CD14-positive monocyte (primary cell): ENCODE measurements at regions not wholly inside any gene's neighbourhood (a gene's known extent, or its start where the extent isn't known, plus 50 kb on each side); places are given as distances from the start of the nearest gene placed in this dataset.

Experiments used
- DNase-seq, 3 donors: peaks; one replicate each; pipeline ENCODE4 v3.0.0-alpha.2; 2011 to 2022
- H2AFZ ChIP-seq: 2 replicates; pipeline ENCODE4 v1.6.0; 2012; ENCODE audit warnings: mild to moderate bottlenecking, low read depth, low read length, inconsistent platforms; ENCODE audit not compliant: insufficient read depth, poor library complexity, severe bottlenecking
- H3K27ac ChIP-seq, 2 donors: 1 replicate in 1 of 2; 2 replicates in 1 of 2; pipeline ENCODE4 v1.5.1; 2012 to 2013; ENCODE audit warnings: low read length in 2 of 2, control low read depth in 1 of 2, inconsistent platforms in 1 of 2, low read depth in 1 of 2, mild to moderate bottlenecking in 1 of 2
- H3K27me3 ChIP-seq, 2 donors: one replicate each; pipeline versions ENCODE4 v1.6.0 to v1.6.1; 2011 to 2013; ENCODE audit warnings: low read length in 2 of 2; ENCODE audit not compliant: control insufficient read depth in 2 of 2, insufficient read depth in 2 of 2
- H3K36me3 ChIP-seq, 2 donors: replicated peaks in 1 of 2; 1 replicate in 1 of 2; 2 replicates in 1 of 2; pipeline versions ENCODE4 v1.5.1 to v1.6.1; 2012 to 2013; ENCODE audit warnings: low read length in 2 of 2, control low read depth in 1 of 2, inconsistent platforms in 1 of 2, mild to moderate bottlenecking in 1 of 2; ENCODE audit not compliant: insufficient read depth in 2 of 2, control insufficient read depth in 1 of 2
- H3K4me1 ChIP-seq, 2 donors: 1 replicate in 1 of 2; 2 replicates in 1 of 2; pipeline versions ENCODE4 v1.5.1 to v1.6.1; 2012 to 2013; ENCODE audit warnings: low read length in 2 of 2, control low read depth in 1 of 2, inconsistent platforms in 1 of 2, mild to moderate bottlenecking in 1 of 2, moderate library complexity in 1 of 2; ENCODE audit not compliant: insufficient read depth in 2 of 2, control insufficient read depth in 1 of 2
- H3K4me2 ChIP-seq: replicated peaks from 2 replicates; pipeline ENCODE3; 2012; ENCODE audit warnings: low read length, moderate library complexity, mild to moderate bottlenecking; ENCODE audit not compliant: poor library complexity, severe bottlenecking; ENCODE audit errors: extremely low read depth
- H3K4me3 ChIP-seq, 3 experiments: fragments of 200-600 bp in 1 of 3; sonication (generic) in 1 of 3; replicated peaks in 1 of 3; 1 replicate in 2 of 3; 2 replicates in 1 of 3; pipeline ENCODE4 v1.5.1; 2011 to 2013; ENCODE audit warnings: low read length in 3 of 3, mild to moderate bottlenecking in 3 of 3, control low read depth in 2 of 3, low read depth in 2 of 3, inconsistent platforms in 1 of 3, moderate library complexity in 1 of 3
- H3K79me2 ChIP-seq: 2 replicates; pipeline ENCODE4 v1.6.0; 2012; ENCODE audit warnings: mild to moderate bottlenecking, control low read depth, inconsistent platforms, low read length, moderate library complexity; ENCODE audit not compliant: insufficient read depth
- H3K9ac ChIP-seq: 2 replicates; pipeline ENCODE4 v1.6.0; 2017; ENCODE audit warnings: low read length, mild to moderate bottlenecking; ENCODE audit not compliant: insufficient read depth, poor library complexity, severe bottlenecking
- H3K9me3 ChIP-seq, 2 donors: replicated peaks in 1 of 2; 1 replicate in 1 of 2; 2 replicates in 1 of 2; pipeline versions ENCODE4 v1.5.1 to v1.6.1; 2012 to 2013; ENCODE audit warnings: low read length in 2 of 2, control low read depth in 1 of 2; ENCODE audit not compliant: control insufficient read depth in 1 of 2, insufficient read depth in 1 of 2
- H4K20me1 ChIP-seq: 2 replicates; pipeline ENCODE4 v1.6.0; 2012; ENCODE audit warnings: mild to moderate bottlenecking, low read length, control low read depth, moderate library complexity; ENCODE audit not compliant: insufficient read depth
- H3K27ac Mint-ChIP-seq, 7 donors: one replicate each; pipeline ENCODE4 v1.8.0; 2020; ENCODE audit warnings: mild to moderate bottlenecking in 7 of 7, mixed read lengths in 7 of 7, moderate library complexity in 6 of 7, inconsistent platforms in 2 of 7
- H3K27me3 Mint-ChIP-seq, 3 donors: one replicate each; pipeline ENCODE4 v1.8.0; 2021 to 2022; ENCODE audit warnings: low read depth in 3 of 3, mild to moderate bottlenecking in 3 of 3, mixed read lengths in 3 of 3, moderate library complexity in 3 of 3, inconsistent platforms in 1 of 3
- H3K36me3 Mint-ChIP-seq, 2 donors: one replicate each; pipeline ENCODE4 v1.8.0; 2020; ENCODE audit warnings: mixed read lengths in 2 of 2, inconsistent platforms in 1 of 2, mild to moderate bottlenecking in 1 of 2
- H3K4me1 Mint-ChIP-seq: one replicate; pipeline ENCODE4 v1.8.0; 2020; ENCODE audit warnings: mild to moderate bottlenecking, mixed read lengths
- H3K4me3 Mint-ChIP-seq, 2 donors: one replicate each; pipeline ENCODE4 v1.8.0; 2020; ENCODE audit warnings: mild to moderate bottlenecking in 2 of 2, mixed read lengths in 2 of 2, moderate library complexity in 1 of 2
- H3K9me3 Mint-ChIP-seq, 7 donors: one replicate each; pipeline ENCODE4 v1.8.0; 2020 to 2022; ENCODE audit warnings: mixed read lengths in 7 of 7, mild to moderate bottlenecking in 6 of 7, moderate library complexity in 6 of 7, inconsistent platforms in 2 of 7
- WGBS: methylation state at CpG from one replicate; pipeline ENCODE4 v1.1.5; 2013; ENCODE audit warnings: missing lambda C conversion rate; ENCODE audit not compliant: insufficient coverage; 5-methylcytosine and 5-hydroxymethylcytosine counted together
- intact Hi-C, 2 donors: fragments of 100-400 bp; cut with micrococcal nuclease; formaldehyde crosslinking; loops; one replicate each; pipeline versions ENCODE4 v1.15.0 to v1.15.1; 2023
- TF ChIP-seq, protein P1 (sequence below): fragments of 200-600 bp; IDR thresholded peaks from one replicate; pipeline ENCODE4 v1.8.0; 2022; ENCODE audit warnings: antibody characterized with exemption, mild to moderate bottlenecking

DNA sequence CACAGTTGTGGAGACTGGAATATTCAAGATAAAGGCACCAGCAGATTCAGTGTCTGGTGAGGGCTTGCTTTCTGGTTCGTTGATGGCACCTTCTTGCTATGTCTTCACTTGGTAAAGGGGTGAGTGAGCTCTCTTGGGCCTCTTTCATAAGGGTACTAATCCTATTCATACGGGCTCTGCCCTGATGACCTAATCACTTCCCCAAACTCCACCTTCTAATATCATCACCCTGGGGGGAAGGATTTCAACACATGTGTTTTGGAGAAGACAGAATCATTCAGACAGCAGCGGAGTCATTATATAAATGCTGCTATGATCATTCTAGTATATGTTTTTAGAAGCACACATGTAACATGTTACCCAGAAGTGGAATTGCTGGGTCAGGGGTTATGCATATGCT lies 295.3 kb upstream of the CTSO start:
- H2AFZ ChIP-seq, result no peak overlapping the region

DNA sequence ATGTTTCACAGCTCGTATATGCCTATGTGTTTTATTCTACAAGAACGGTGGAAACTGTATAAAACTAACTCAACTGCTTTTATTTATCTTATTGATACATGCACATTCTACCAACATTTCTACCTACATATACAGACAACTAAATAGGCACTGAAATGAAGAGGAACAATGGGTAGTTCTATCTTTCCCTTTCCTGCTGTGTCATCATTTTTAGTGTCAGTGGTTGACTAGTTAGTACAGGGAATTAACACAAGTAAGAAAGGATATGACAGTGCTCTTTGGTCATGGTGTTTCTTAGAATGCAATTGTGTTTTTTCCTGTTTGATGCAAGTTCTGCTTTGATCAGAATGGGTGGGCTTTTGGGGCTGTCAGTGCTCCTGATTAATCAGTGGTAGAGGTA lies 293.8 kb upstream of the CTSO start:
- H3K27me3 Mint-ChIP-seq, result no peaks in the 10 kb centered on the region
- Histone ChIP-seq H3K4me3 (no peak overlapping the region), H3K4me2 (no peak overlapping the region), H3K27ac (no peak overlapping the region), H3K36me3 (no peaks in the 10 kb centered on the region), H3K4me1 (no peaks in the 10 kb centered on the region), H3K79me2 (no peaks in the 10 kb centered on the region), H3K27me3 (no peaks in the 10 kb centered on the region), H3K9me3 (no peaks in the 10 kb centered on the region), H2AFZ (no peak overlapping the region), H4K20me1 (no peaks in the 10 kb centered on the region), H3K9ac (no peak overlapping the region)
- H3K4me1 Mint-ChIP-seq, result no peaks in the 10 kb centered on the region
- WGBS, result no CpG with 5 or more reads among the region's 2 CpGs
- H3K4me3 Mint-ChIP-seq, result no peak overlapping the region
- H3K36me3 Mint-ChIP-seq, result no peaks in the 10 kb centered on the region
- DNase-seq, result no peak
- no peak overlapping the region for H3K27ac Mint-ChIP-seq
- H3K9me3 Mint-ChIP-seq, result peaks cover 0 to 11% (median 1%) of the 10 kb centered on the region in 7 donors
- intact Hi-C loops, result no loop called here
- TF ChIP-seq, protein P1, sequence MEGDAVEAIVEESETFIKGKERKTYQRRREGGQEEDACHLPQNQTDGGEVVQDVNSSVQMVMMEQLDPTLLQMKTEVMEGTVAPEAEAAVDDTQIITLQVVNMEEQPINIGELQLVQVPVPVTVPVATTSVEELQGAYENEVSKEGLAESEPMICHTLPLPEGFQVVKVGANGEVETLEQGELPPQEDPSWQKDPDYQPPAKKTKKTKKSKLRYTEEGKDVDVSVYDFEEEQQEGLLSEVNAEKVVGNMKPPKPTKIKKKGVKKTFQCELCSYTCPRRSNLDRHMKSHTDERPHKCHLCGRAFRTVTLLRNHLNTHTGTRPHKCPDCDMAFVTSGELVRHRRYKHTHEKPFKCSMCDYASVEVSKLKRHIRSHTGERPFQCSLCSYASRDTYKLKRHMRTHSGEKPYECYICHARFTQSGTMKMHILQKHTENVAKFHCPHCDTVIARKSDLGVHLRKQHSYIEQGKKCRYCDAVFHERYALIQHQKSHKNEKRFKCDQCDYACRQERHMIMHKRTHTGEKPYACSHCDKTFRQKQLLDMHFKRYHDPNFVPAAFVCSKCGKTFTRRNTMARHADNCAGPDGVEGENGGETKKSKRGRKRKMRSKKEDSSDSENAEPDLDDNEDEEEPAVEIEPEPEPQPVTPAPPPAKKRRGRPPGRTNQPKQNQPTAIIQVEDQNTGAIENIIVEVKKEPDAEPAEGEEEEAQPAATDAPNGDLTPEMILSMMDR, result no peak

More for the DNA sequence above, 295.3 kb upstream of the CTSO start:
- Mint-ChIP-seq H3K9me3 (peaks cover 0 to 11% (median 2%) of the 10 kb centered on the region in 7 donors), H3K36me3 (no peaks in the 10 kb centered on the region), H3K4me3 (no peak overlapping the region), H3K27ac (no peak overlapping the region), H3K4me1 (no peaks in the 10 kb centered on the region), H3K27me3 (no peaks in the 10 kb centered on the region)
- DNase-seq, result peak in 1 of 3 donors; percentile 4
- Histone ChIP-seq H3K4me3 (no peak overlapping the region), H3K4me2 (no peak overlapping the region), H3K79me2 (no peaks in the 10 kb centered on the region), H3K36me3 (no peaks in the 10 kb centered on the region), H4K20me1 (no peaks in the 10 kb centered on the region), H3K9me3 (no peaks in the 10 kb centered on the region), H3K27me3 (no peaks in the 10 kb centered on the region), H3K27ac (no peak overlapping the region), H3K9ac (no peak overlapping the region), H3K4me1 (no peaks in the 10 kb centered on the region)
- intact Hi-C loops, result no loop called here
- TF ChIP-seq, protein P1, result no peak
- WGBS, result no CpG with 5 or more reads among the region's 3 CpGs
